Neural cell (in vitro differentiated cells): ENCODE measurements at regions not wholly inside any gene's neighbourhood (a gene's known extent, or its start where the extent isn't known, plus 50 kb on each side); places are given as distances from the start of the nearest gene placed in this dataset.

Experiments used
- H2AFZ ChIP-seq: fragments of 200-600, 300-800 bp; sonication (generic), shearing (Covaris generic); 2 replicates; pipeline ENCODE4 v1.6.0; 2014; ENCODE audit warnings: low read depth, mild to moderate bottlenecking, antibody characterized with exemption, low read length, moderate library complexity
- H3F3A ChIP-seq: fragments of 200-600 bp; shearing (Covaris generic); 2 replicates; pipeline ENCODE4 v1.6.1; 2016; ENCODE audit warnings: mild to moderate bottlenecking, moderate library complexity, mixed read lengths, antibody characterized with exemption, low read length; ENCODE audit not compliant: insufficient read depth, poor library complexity, severe bottlenecking
- H3K27ac ChIP-seq: fragments of 200-600, 300-800 bp; sonication (generic), shearing (Covaris generic); 2 replicates; pipeline ENCODE4 v1.5.1; 2014; ENCODE audit warnings: mild to moderate bottlenecking, low read length, moderate library complexity
- H3K27me3 ChIP-seq: fragments of 300-800, 200-600 bp; sonication (generic), shearing (Covaris generic); 2 replicates; pipeline ENCODE4 v1.6.0; 2014; ENCODE audit warnings: mild to moderate bottlenecking, low read depth, low read length, moderate library complexity; ENCODE audit not compliant: insufficient read depth
- H3K36me3 ChIP-seq: fragments of 300-800, 200-600 bp; sonication (generic), shearing (Covaris generic); 2 replicates; pipeline ENCODE4 v1.5.1; 2014; ENCODE audit warnings: mild to moderate bottlenecking, antibody characterized with exemption, low read length, moderate library complexity; ENCODE audit not compliant: insufficient read depth
- H3K4me2 ChIP-seq: fragments of 300-800, 200-600 bp; sonication (generic), shearing (Covaris generic); 2 replicates; pipeline ENCODE4 v1.6.0; 2014; ENCODE audit warnings: mild to moderate bottlenecking, low read length
- H3K4me3 ChIP-seq: fragments of 300-800, 200-600 bp; sonication (generic), shearing (Covaris generic); 2 replicates; pipeline ENCODE4 v1.5.1; 2014; ENCODE audit warnings: mild to moderate bottlenecking, low read length, moderate library complexity
- H3K79me2 ChIP-seq: fragments of 200-600 bp; shearing (Covaris generic); replicated peaks from 2 replicates; pipeline ENCODE4 v1.6.0; 2014; ENCODE audit warnings: mild to moderate bottlenecking, low read length, moderate library complexity; ENCODE audit not compliant: insufficient read depth
- H3K9ac ChIP-seq: fragments of 300-800, 200-600 bp; sonication (generic), shearing (Covaris generic); 2 replicates; pipeline ENCODE4 v1.6.1; 2016; ENCODE audit warnings: mild to moderate bottlenecking, low read length, mixed read lengths
- H3K9me2 ChIP-seq: fragments of 200-600 bp; shearing (Covaris generic); 2 replicates; pipeline ENCODE4 v1.6.1; 2016; ENCODE audit warnings: mild to moderate bottlenecking, low read length, mixed read lengths; ENCODE audit not compliant: insufficient read depth
- H3K9me3 ChIP-seq: fragments of 200-600, 300-800 bp; sonication (generic), shearing (Covaris generic); 2 replicates; pipeline ENCODE4 v1.6.1; 2016; ENCODE audit warnings: mild to moderate bottlenecking, mixed run types, low read length, moderate library complexity, mixed read lengths
- H4K20me1 ChIP-seq: fragments of 200-600 bp; shearing (Covaris generic); 2 replicates; pipeline ENCODE4 v1.6.1; 2016; ENCODE audit warnings: mild to moderate bottlenecking, mixed run types; ENCODE audit not compliant: insufficient read depth
- EP300 ChIP-seq: fragments of 450-650 bp; conservative IDR thresholded peaks from 2 replicates; pipeline ENCODE4 v1.6.1; 2014; ENCODE audit warnings: antibody characterized with exemption, mild to moderate bottlenecking, moderate library complexity; ENCODE audit not compliant: poor library complexity, severe bottlenecking
- EZH2 ChIP-seq: fragments of 200-600, 300-800 bp; shearing (Covaris generic), sonication (generic); IDR thresholded peaks from 2 replicates; pipeline ENCODE4 v1.6.1; 2014; ENCODE audit warnings: antibody characterized with exemption, low read length, borderline replicate concordance, mild to moderate bottlenecking; ENCODE audit not compliant: insufficient read depth, poor library complexity, severe bottlenecking
- MXI1 ChIP-seq: fragments of 450-650 bp; conservative IDR thresholded peaks from 2 replicates; pipeline ENCODE4 v1.6.1; 2014; ENCODE audit warnings: antibody characterized with exemption, mild to moderate bottlenecking; ENCODE audit not compliant: poor library complexity, severe bottlenecking
- POLR2AphosphoS5 ChIP-seq: IDR thresholded peaks from 2 replicates; pipeline ENCODE4 v1.6.1; 2012
- RAD21 ChIP-seq: fragments of 450-650 bp; conservative IDR thresholded peaks from 2 replicates; pipeline ENCODE4 v1.6.1; 2014; ENCODE audit warnings: antibody characterized with exemption, mild to moderate bottlenecking, moderate library complexity
- SMC3 ChIP-seq: fragments of 450-650 bp; conservative IDR thresholded peaks from 2 replicates; pipeline ENCODE4 v1.6.1; 2014; ENCODE audit warnings: antibody characterized with exemption, mild to moderate bottlenecking, moderate library complexity; ENCODE audit not compliant: poor library complexity
- TAF1 ChIP-seq: IDR thresholded peaks from 2 replicates; pipeline ENCODE4 v1.6.1; 2012; ENCODE audit warnings: low read depth
- TF ChIP-seq, protein P1 (sequence below): fragments of 450-650 bp; IDR thresholded peaks from 2 replicates; pipeline ENCODE4 v1.5.1; 2014; ENCODE audit warnings: antibody characterized with exemption, mild to moderate bottlenecking, moderate library complexity; ENCODE audit not compliant: poor library complexity, severe bottlenecking
- TF ChIP-seq, protein P2 (sequence below): IDR thresholded peaks from 2 replicates; pipeline ENCODE4 v1.6.1; 2012; ENCODE audit warnings: borderline replicate concordance

DNA sequence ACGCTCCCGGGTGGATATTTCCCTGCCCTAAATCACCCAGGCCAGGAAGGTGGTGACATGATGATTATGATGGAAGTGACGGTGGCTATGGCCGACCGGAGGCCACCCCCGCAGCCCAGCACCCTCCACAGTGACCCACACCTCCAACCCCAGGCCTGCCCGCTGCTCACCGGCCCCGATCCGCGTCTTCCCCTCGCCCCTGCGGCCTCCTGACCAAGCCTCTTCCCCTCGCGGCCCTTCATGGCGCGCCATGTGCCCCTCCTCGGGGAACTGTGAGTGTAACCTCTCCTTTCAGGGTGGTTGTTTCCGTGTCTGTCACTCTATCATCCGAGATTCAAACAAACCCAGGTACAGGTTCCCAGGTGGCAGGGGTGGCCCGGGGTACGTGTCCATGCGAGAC, 78.3 kb downstream of the UNCX start:
- Histone ChIP-seq H4K20me1 (no peaks in the 10 kb centered on the region), H3K9ac (no peak overlapping the region), H3K9me2 (no peaks in the 10 kb centered on the region), H3K9me3 (no peaks in the 10 kb centered on the region), H3K79me2 (no peaks in the 10 kb centered on the region), H3K36me3 (no peaks in the 10 kb centered on the region), H3K27ac (no peak overlapping the region), H3K4me2 (no peak overlapping the region), H3F3A (no peaks in the 10 kb centered on the region), H3K27me3 (no peaks in the 10 kb centered on the region), H3K4me3 (no peak overlapping the region), H2AFZ (no peak overlapping the region)
- TF ChIP-seq MXI1 (no peak), EZH2 (no peak), EP300 (no peak), RAD21 (no peak), POLR2AphosphoS5 (no peak), TAF1 (no peak), SMC3 (no peak)
- TF ChIP-seq, protein P1, sequence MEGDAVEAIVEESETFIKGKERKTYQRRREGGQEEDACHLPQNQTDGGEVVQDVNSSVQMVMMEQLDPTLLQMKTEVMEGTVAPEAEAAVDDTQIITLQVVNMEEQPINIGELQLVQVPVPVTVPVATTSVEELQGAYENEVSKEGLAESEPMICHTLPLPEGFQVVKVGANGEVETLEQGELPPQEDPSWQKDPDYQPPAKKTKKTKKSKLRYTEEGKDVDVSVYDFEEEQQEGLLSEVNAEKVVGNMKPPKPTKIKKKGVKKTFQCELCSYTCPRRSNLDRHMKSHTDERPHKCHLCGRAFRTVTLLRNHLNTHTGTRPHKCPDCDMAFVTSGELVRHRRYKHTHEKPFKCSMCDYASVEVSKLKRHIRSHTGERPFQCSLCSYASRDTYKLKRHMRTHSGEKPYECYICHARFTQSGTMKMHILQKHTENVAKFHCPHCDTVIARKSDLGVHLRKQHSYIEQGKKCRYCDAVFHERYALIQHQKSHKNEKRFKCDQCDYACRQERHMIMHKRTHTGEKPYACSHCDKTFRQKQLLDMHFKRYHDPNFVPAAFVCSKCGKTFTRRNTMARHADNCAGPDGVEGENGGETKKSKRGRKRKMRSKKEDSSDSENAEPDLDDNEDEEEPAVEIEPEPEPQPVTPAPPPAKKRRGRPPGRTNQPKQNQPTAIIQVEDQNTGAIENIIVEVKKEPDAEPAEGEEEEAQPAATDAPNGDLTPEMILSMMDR, result no peak
- TF ChIP-seq, protein P2, sequence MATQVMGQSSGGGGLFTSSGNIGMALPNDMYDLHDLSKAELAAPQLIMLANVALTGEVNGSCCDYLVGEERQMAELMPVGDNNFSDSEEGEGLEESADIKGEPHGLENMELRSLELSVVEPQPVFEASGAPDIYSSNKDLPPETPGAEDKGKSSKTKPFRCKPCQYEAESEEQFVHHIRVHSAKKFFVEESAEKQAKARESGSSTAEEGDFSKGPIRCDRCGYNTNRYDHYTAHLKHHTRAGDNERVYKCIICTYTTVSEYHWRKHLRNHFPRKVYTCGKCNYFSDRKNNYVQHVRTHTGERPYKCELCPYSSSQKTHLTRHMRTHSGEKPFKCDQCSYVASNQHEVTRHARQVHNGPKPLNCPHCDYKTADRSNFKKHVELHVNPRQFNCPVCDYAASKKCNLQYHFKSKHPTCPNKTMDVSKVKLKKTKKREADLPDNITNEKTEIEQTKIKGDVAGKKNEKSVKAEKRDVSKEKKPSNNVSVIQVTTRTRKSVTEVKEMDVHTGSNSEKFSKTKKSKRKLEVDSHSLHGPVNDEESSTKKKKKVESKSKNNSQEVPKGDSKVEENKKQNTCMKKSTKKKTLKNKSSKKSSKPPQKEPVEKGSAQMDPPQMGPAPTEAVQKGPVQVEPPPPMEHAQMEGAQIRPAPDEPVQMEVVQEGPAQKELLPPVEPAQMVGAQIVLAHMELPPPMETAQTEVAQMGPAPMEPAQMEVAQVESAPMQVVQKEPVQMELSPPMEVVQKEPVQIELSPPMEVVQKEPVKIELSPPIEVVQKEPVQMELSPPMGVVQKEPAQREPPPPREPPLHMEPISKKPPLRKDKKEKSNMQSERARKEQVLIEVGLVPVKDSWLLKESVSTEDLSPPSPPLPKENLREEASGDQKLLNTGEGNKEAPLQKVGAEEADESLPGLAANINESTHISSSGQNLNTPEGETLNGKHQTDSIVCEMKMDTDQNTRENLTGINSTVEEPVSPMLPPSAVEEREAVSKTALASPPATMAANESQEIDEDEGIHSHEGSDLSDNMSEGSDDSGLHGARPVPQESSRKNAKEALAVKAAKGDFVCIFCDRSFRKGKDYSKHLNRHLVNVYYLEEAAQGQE, result no peak

DNA sequence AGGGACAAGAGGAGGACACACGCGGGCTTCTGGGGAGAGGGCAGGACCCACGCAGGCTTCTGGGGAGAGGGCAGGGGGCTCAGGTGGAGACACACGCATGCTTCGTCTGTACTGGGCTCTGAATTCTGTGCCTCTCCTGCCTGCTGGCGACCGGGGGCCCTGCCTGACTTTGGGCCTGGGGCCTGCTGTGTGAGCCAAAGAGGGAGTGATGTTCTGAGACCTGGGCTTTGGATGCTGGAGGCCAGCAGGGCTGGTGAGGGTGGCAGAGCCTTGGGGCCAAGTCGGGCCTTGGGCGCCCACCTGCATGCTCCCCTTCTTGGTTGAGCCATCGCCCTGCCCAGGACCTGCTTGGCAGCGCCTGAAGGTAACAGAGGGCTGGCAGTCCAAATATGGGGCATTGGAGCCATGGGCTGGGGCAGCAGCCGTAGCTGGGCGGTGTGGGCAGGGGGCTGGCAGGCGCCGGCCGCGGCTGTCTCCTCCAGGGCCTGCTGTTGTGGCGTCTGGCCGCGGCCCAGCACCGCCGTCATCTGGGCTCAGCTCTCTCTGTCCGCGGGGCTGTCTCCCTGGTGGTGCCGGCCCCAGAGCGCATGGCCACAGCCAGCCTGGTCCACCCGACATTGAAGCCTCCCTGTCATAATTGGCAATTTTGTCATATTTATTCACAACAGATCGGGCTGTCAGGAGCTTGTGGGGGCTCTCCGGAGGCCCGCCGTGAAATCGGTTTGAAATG, 78.9 kb downstream of the UNCX start:
- Histone ChIP-seq H3K79me2 (no peaks in the 10 kb centered on the region), H3K27me3 (no peaks in the 10 kb centered on the region), H3K4me3 (no peak overlapping the region), H3K9me3 (no peaks in the 10 kb centered on the region), H3K36me3 (no peaks in the 10 kb centered on the region), H3K9ac (no peak overlapping the region), H3F3A (no peaks in the 10 kb centered on the region), H3K9me2 (no peaks in the 10 kb centered on the region), H2AFZ (no peak overlapping the region), H3K27ac (no peak overlapping the region), H4K20me1 (no peaks in the 10 kb centered on the region), H3K4me2 (no peak overlapping the region)
- TF ChIP-seq, protein P2, result no peak
